ENCODE measurements at regions not wholly inside any gene's neighbourhood (a gene's known extent, or its start where the extent isn't known, plus 50 kb on each side); places are given as distances from the start of the nearest gene placed in this dataset.

DNA sequence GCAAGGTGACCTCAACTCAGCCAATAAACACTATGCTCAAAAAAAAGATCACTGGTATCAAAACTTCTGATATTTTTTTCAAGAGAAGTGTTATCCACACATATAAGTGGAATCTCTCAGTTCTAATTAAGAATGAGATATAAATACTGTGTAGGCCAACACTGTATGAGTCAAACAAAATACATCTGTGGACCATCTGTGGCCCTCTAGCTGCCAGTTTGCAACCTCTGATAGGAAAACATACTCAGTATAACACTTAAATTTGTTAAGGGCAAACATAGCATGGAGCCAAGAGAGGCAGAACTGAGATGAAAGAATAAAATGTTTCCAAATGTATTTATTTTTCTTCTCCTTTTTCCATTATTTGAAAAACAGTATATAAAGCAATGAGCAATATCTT lies 377.3 kb downstream of the ARAP2 start:
- no peaks in the 10 kb centered on the region for H3K36me3 ChIP-seq (ENCODE audit: control insufficient read depth in 1 of 2, insufficient read depth in 2 of 2, low read length in 2 of 2)

DNA sequence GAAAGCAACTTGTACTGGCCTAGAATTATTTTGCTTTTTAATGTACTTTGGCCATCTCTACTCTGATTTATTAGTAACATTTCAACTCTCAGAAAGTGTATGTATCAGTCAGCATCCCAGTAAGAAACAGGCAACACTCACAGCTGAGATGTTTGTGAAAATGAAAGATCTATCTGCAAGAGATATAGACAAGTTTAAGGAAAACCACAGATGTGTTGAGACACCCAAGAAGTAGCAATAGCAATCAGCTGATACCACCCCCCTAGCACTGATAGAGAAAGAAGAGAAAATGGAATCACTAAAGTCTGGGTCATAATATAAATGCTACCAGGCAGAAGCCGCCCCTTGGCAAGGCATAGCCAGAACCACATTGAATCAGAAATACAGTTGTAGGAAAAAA lies 372.0 kb downstream of the ARAP2 start:
- H3K4me1 ChIP-seq (ENCODE audit: control insufficient read depth in 1 of 2, insufficient read depth in 2 of 2, low read length in 2 of 2), result no peaks in the 10 kb centered on the region
- H3K27ac ChIP-seq (ENCODE audit: low read length), result no peak overlapping the region
- no peaks in the 10 kb centered on the region for H3K9me3 ChIP-seq (ENCODE audit: control insufficient read depth in 1 of 2, low read length in 2 of 2)
- no peaks in the 10 kb centered on the region for H3K27me3 ChIP-seq (ENCODE audit: low read depth, low read length)
- H3K4me3 ChIP-seq (ENCODE audit: low read depth in 1 of 2, low read length in 2 of 2), result no peak overlapping the region
- no peaks in the 10 kb centered on the region for H3K36me3 ChIP-seq (ENCODE audit: control insufficient read depth in 1 of 2, insufficient read depth in 2 of 2, low read length in 2 of 2)

More for the DNA sequence above, 377.3 kb downstream of the ARAP2 start:
- H3K27me3 ChIP-seq (ENCODE audit: low read depth, low read length), result no peaks in the 10 kb centered on the region
- no peak overlapping the region for H3K4me3 ChIP-seq (ENCODE audit: low read depth in 1 of 2, low read length in 2 of 2)
- H3K9me3 ChIP-seq (ENCODE audit: control insufficient read depth in 1 of 2, low read length in 2 of 2), result no peaks in the 10 kb centered on the region
- H3K4me1 ChIP-seq (ENCODE audit: control insufficient read depth in 1 of 2, insufficient read depth in 2 of 2, low read length in 2 of 2), result no peaks in the 10 kb centered on the region
- no peak overlapping the region for H3K27ac ChIP-seq (ENCODE audit: low read length)

DNA sequence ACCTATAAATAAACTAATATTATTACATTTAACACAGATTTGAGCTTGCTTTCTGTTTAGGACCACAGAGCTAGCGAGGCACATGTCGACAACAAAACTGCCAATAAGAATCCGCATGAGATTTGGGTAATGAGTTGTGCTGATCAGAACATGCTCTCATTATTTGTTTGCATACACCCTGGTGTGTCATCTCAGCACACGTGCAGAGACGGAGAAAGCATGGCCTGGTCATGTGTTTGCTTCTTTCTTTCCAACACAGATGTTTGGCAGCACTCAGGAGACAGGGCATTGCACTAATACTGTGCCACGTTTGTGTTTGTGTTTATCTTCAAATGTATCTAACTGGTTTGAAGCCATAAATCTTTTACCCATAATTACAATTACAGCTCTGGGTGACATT lies 364.8 kb downstream of the ARAP2 start:
- Histone ChIP-seq H3K27ac (ENCODE audit: low read length) (no peak overlapping the region), H3K4me3 (ENCODE audit: low read depth in 1 of 2, low read length in 2 of 2) (no peak overlapping the region), H3K4me1 (ENCODE audit: control insufficient read depth in 1 of 2, insufficient read depth in 2 of 2, low read length in 2 of 2) (no peaks in the 10 kb centered on the region), H3K36me3 (ENCODE audit: control insufficient read depth in 1 of 2, insufficient read depth in 2 of 2, low read length in 2 of 2) (no peaks in the 10 kb centered on the region), H3K9me3 (ENCODE audit: control insufficient read depth in 1 of 2, low read length in 2 of 2) (no peaks in the 10 kb centered on the region), H3K27me3 (ENCODE audit: low read depth, low read length) (no peaks in the 10 kb centered on the region)

DNA sequence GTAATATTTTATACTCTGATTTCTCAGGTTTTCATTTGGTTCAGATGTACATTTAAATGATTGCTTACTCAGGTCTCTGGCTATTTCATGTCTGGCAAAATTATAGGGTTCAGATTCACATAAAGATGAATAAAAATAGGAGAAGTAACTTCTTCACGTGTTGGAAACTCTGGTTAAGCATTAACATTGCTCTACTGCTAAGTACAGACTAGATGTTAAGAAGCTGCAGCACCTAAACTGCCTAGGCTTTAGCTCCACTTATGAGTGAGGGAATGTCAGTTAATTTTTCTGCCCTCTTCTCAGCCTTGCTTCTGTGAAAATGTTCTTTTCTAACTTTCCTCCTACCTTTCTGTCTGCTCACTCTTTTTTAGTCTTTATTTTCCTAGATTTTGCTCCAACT lies 361.2 kb downstream of the ARAP2 start:
- no peaks in the 10 kb centered on the region for H3K27me3 ChIP-seq (ENCODE audit: low read depth, low read length)
- no peaks in the 10 kb centered on the region for H3K36me3 ChIP-seq (ENCODE audit: control insufficient read depth in 1 of 2, insufficient read depth in 2 of 2, low read length in 2 of 2)
- no peaks in the 10 kb centered on the region for H3K9me3 ChIP-seq (ENCODE audit: control insufficient read depth in 1 of 2, low read length in 2 of 2)
- no peak overlapping the region for H3K27ac ChIP-seq (ENCODE audit: low read length)
- no peak overlapping the region for H3K4me3 ChIP-seq (ENCODE audit: low read depth in 1 of 2, low read length in 2 of 2)
- H3K4me1 ChIP-seq (ENCODE audit: control insufficient read depth in 1 of 2, insufficient read depth in 2 of 2, low read length in 2 of 2), result no peaks in the 10 kb centered on the region

DNA sequence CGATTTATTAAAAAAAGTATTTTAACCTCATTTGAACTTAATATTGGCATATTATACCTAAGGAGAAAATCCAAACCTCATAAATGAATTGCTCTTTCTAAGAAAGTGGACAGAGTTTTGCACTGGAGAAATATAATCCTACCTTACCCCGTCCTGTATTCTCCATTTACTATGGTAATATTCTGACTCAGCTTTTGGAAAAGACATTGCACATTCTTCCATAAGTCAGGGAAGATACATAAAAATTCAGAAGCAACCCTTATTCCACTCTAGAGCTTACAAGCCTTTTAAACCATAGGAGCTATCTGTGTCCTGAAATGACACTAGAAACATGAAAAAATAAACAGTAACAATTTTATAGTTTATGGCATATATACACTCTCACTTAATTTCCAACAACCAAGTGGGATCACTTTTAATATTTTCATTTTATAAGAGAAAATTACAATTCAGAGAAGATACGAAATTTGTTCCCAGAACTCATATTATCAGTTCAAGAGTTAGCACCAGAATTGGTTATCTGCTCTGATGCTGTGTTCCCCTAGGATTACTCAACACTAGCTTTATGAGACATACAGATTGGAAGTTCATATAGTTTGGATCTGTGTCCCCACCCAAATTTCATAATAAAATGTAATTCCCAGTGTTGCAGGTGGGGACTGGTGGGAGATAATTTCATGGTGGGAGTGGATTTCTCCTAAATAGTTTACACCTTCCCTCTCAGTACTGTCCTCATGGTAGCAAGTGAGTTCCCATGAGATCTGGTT lies 359.4 kb downstream of the ARAP2 start:
- no peaks in the 10 kb centered on the region for H3K4me1 ChIP-seq (ENCODE audit: control insufficient read depth in 1 of 2, insufficient read depth in 2 of 2, low read length in 2 of 2)
- H3K27ac ChIP-seq (ENCODE audit: low read length), result no peak overlapping the region
- no peaks in the 10 kb centered on the region for H3K36me3 ChIP-seq (ENCODE audit: control insufficient read depth in 1 of 2, insufficient read depth in 2 of 2, low read length in 2 of 2)
- no peaks in the 10 kb centered on the region for H3K9me3 ChIP-seq (ENCODE audit: control insufficient read depth in 1 of 2, low read length in 2 of 2)
- no peaks in the 10 kb centered on the region for H3K27me3 ChIP-seq (ENCODE audit: low read depth, low read length)
- no peak overlapping the region for H3K4me3 ChIP-seq (ENCODE audit: low read depth in 1 of 2, low read length in 2 of 2)

DNA sequence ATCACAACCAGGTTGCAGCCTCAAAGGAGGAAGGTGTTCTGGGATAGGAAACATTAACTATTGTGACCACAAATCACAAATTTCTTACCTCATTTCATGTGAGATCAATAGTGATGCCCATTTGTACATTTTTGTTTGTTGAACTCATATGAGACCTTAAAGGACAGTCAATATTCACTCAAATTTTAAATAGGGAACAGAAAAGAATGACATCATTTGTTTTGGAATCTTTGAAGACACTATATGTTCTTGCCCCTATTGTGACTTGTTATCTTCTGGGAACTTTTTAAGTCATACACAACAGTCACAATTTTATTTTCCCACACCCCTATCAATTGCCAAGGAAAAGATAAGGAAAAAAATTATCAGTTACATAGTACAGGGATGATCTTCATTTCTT lies 346.5 kb downstream of the ARAP2 start:
- Histone ChIP-seq H3K27me3 (ENCODE audit: low read depth, low read length) (no peaks in the 10 kb centered on the region), H3K36me3 (ENCODE audit: control insufficient read depth in 1 of 2, insufficient read depth in 2 of 2, low read length in 2 of 2) (no peaks in the 10 kb centered on the region), H3K27ac (ENCODE audit: low read length) (no peak overlapping the region), H3K9me3 (ENCODE audit: control insufficient read depth in 1 of 2, low read length in 2 of 2) (peaks cover 0 to 6% of the 10 kb centered on the region in 2 donors), H3K4me3 (ENCODE audit: low read depth in 1 of 2, low read length in 2 of 2) (no peak overlapping the region), H3K4me1 (ENCODE audit: control insufficient read depth in 1 of 2, insufficient read depth in 2 of 2, low read length in 2 of 2) (no peaks in the 10 kb centered on the region)

DNA sequence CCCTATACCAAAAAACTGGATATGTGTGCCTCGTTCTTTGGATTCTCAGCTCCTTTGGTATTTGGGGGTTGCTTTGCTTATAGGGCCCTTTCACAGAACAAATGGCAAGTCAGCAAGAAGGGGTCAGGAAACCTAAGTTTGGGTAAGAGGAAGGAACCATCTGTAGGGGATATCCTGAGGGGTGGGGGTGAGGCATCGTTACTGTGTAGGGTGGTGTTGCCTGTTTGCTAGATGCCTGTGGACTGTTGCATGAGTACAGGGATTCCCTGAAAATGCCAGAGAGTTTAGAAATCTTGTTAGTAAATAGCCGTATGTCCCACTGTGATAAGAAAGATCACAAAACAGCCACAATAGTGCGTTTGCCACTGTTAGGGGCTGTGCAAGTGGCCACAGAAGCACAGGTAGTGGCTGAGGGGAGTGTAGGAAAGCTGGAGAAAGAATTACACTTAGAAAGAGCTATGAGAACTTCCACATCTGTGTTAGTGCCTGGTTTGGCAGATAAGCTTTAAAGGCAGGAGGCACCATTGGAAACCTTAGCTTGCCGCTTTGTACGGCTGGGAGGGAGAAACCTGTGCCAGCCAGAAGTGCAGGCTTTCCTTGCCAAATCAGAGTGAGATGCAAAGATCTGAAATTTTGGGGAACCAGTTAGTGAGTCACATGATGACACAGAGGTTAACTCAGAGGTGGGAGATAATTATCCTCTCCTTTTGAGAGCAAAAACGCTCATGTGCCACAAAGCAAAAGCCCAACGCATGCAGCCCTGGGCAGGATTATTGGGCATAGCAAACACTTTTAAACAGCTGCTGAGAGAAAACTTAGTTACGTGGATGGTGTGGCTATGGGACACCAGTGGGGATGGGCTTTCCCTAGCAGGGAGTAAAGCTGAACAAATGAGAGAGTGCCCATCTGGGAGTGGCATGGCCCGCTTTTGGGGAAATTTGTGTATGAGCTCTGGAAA lies 343.7 kb downstream of the ARAP2 start:
- no peaks in the 10 kb centered on the region for H3K4me1 ChIP-seq (ENCODE audit: control insufficient read depth in 1 of 2, insufficient read depth in 2 of 2, low read length in 2 of 2)
- no peak overlapping the region for H3K4me3 ChIP-seq (ENCODE audit: low read depth in 1 of 2, low read length in 2 of 2)
- H3K27me3 ChIP-seq (ENCODE audit: low read depth, low read length), result no peaks in the 10 kb centered on the region
- peaks cover 0 to 3% of the 10 kb centered on the region in 2 donors for H3K9me3 ChIP-seq (ENCODE audit: control insufficient read depth in 1 of 2, low read length in 2 of 2)
- no peak overlapping the region for H3K27ac ChIP-seq (ENCODE audit: low read length)
- H3K36me3 ChIP-seq (ENCODE audit: control insufficient read depth in 1 of 2, insufficient read depth in 2 of 2, low read length in 2 of 2), result no peaks in the 10 kb centered on the region

DNA sequence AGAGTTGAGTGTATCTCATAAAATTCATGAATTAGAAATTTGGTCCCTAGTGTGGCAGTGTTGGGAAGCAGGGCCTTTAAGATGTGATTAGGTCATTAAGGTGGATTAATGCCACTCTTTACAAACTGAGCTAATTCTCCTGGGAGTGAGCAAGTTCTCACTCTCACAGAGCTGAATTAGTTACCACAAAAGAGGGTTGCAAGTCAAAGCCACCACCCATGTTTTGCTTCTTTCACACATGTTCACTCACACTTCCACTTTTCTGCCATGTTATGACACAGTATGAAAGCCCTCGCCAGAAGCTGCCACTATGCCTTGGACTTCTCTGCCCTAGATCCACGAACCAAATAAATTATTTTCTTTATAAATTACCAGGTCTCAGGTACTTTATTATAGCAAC lies 332.1 kb downstream of the ARAP2 start:
- Histone ChIP-seq H3K27ac (ENCODE audit: low read length) (no peak overlapping the region), H3K4me1 (ENCODE audit: control insufficient read depth in 1 of 2, insufficient read depth in 2 of 2, low read length in 2 of 2) (no peaks in the 10 kb centered on the region), H3K4me3 (ENCODE audit: low read depth in 1 of 2, low read length in 2 of 2) (no peak overlapping the region)

DNA sequence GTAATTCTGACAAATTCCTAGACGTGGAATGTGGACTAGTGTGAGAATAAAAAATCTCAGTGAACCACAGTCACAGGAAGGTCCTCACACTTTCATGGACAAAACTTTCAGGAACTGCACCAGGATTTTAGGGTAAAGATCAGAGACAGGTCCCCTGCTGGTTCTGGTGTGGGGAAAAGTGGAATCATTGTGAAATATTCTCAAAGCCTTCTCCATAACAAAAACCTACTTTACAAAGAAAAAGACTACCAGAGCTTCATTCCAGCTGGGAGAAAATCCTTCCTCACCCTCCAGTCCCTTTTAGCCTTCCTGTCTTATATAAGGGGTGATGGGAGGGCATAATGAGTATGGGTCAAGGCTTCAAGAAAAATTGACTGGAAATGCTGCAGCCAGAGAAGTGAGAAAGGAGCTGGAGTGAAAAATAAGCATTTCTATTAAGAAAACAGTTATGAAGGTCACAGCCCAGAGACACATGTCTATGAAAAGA lies 325.8 kb downstream of the ARAP2 start:
- Histone ChIP-seq H3K4me1 (ENCODE audit: control insufficient read depth in 1 of 2, insufficient read depth in 2 of 2, low read length in 2 of 2) (no peaks in the 10 kb centered on the region), H3K4me3 (ENCODE audit: low read depth in 1 of 2, low read length in 2 of 2) (no peak overlapping the region), H3K27me3 (ENCODE audit: low read depth, low read length) (no peaks in the 10 kb centered on the region)

More for the DNA sequence above, 332.1 kb downstream of the ARAP2 start:
- Histone ChIP-seq H3K36me3 (ENCODE audit: control insufficient read depth in 1 of 2, insufficient read depth in 2 of 2, low read length in 2 of 2) (no peaks in the 10 kb centered on the region), H3K27me3 (ENCODE audit: low read depth, low read length) (no peaks in the 10 kb centered on the region), H3K9me3 (ENCODE audit: control insufficient read depth in 1 of 2, low read length in 2 of 2) (no peaks in the 10 kb centered on the region)

DNA sequence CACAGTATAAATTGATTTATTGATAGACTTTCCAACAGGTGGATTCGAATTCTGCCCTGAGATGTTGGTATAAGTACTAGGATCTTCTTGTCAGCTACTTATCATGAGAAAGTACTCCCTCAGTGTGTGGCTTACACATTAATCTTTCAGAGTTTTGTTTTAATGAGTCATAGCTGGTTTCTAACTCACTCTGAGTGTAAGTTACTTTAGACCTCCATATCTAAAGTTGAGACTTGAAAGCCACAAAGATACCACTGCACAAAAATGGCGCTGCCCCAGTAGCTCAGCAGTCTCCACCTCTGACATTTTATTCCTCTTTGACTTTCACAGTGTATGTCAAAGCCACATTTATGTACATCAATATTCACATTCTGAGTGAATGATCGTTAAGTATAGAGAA lies 318.5 kb downstream of the ARAP2 start:
- no peak overlapping the region for H3K27ac ChIP-seq (ENCODE audit: low read length)
- no peaks in the 10 kb centered on the region for H3K9me3 ChIP-seq (ENCODE audit: control insufficient read depth in 1 of 2, low read length in 2 of 2)
- H3K27me3 ChIP-seq (ENCODE audit: low read depth, low read length), result no peaks in the 10 kb centered on the region
- no peak overlapping the region for H3K4me3 ChIP-seq (ENCODE audit: low read depth in 1 of 2, low read length in 2 of 2)
- H3K4me1 ChIP-seq (ENCODE audit: control insufficient read depth in 1 of 2, insufficient read depth in 2 of 2, low read length in 2 of 2), result no peaks in the 10 kb centered on the region
- H3K36me3 ChIP-seq (ENCODE audit: control insufficient read depth in 1 of 2, insufficient read depth in 2 of 2, low read length in 2 of 2), result no peaks in the 10 kb centered on the region

More for the DNA sequence above, 325.8 kb downstream of the ARAP2 start:
- H3K9me3 ChIP-seq (ENCODE audit: control insufficient read depth in 1 of 2, low read length in 2 of 2), result no peaks in the 10 kb centered on the region
- no peaks in the 10 kb centered on the region for H3K36me3 ChIP-seq (ENCODE audit: control insufficient read depth in 1 of 2, insufficient read depth in 2 of 2, low read length in 2 of 2)
- no peak overlapping the region for H3K27ac ChIP-seq (ENCODE audit: low read length)

DNA sequence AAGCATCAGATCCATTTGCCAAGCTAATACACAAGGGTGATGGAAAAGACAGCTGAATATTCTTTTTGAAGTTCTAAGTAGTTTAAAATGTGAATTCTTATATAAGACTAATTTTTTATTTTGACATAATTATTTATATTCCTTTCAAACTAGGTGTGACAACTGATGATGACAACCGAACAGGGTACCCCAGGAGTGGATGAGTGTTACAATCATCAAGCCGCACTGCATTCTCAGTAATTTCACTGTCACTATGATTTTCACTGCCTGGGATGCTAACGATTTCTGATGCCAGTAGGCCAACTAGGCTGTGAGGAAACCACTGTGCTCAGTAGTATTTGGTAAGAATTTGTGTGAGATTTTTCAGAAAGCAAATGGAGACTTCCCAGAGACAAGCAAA lies 317.5 kb downstream of the ARAP2 start:
- H3K4me1 ChIP-seq (ENCODE audit: control insufficient read depth in 1 of 2, insufficient read depth in 2 of 2, low read length in 2 of 2), result no peaks in the 10 kb centered on the region
- no peaks in the 10 kb centered on the region for H3K9me3 ChIP-seq (ENCODE audit: control insufficient read depth in 1 of 2, low read length in 2 of 2)
- H3K27ac ChIP-seq (ENCODE audit: low read length), result no peak overlapping the region
- no peaks in the 10 kb centered on the region for H3K27me3 ChIP-seq (ENCODE audit: low read depth, low read length)
- no peaks in the 10 kb centered on the region for H3K36me3 ChIP-seq (ENCODE audit: control insufficient read depth in 1 of 2, insufficient read depth in 2 of 2, low read length in 2 of 2)
- H3K4me3 ChIP-seq (ENCODE audit: low read depth in 1 of 2, low read length in 2 of 2), result no peak overlapping the region
